NCI-H524 (cell line): ENCODE measurements at regions not wholly inside any gene's neighbourhood (a gene's known extent, or its start where the extent isn't known, plus 50 kb on each side); places are given as distances from the start of the nearest gene placed in this dataset.
"Not testable (repeated sequence)": the region's sequence is repeated elsewhere in the genome, so short reads cannot be mapped to it uniquely, and the experiment has no call there.

Experiments
- DNase-seq, 2 experiments: peaks; one replicate each; lab custom pipeline; 2025; lab: John Stamatoyannopoulos, UW

GRCh38 chr20:55160037-55160436 is 684.6 kb downstream of the DOK5 start:
- DNase-seq, result no peak

- DNase-seq, result no peak
These were observed 683.8 kb downstream of the DOK5 start for GRCh38 chr20:55159230-55159629.

DNA sequence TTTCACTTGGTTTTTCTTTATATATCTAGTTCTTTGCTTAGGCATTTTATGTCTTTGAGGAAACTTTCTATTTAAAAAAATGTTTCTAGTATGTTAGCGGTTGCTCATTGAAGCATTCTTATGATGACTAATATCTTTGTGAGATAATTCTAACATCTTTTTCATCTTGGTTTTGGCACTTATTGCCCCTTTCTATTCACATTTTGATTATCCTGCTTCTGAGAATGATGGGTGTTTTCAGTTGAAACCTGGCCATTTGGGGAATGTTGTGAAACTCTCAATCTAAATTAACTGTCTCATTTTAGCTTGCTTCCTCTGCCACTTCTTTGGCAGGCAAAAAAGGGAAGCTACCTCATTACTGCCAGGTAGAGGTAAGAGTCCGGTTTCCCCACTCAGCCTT is 683.1 kb downstream of the DOK5 start:
- no peak for DNase-seq

- no peak for DNase-seq
These were observed 680.0 kb downstream of the DOK5 start for GRCh38 chr20:55155360-55155759.

DNA sequence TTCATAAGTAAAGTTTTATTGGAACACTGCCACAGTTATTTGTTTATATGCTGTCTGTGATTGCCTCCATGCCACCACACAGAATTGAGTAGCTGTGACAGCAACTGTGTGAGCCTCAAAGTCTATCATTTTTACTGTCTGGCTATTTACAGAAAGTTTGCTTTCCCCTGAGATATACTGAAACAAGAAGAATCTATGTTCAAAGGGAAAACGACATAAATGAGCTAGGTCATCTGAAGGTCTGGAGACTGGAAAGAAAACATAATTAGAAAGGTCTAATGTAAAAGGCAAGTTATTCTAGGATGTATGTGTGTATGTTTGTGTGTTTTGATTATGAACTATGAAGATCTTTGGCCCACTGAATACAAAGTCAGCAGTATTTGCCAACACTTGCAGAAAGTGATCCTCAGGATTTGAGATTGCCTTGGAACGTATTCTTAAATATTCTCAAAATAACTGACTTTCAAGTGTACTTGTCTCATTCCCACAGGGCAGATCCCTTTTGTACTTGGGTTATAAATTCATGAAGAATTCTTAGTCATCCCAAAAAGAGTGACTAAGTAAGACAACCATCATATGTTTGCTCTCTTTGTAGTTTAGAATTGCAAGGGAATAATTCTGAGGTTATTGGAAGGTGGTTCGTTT is 677.7 kb downstream of the DOK5 start:
- DNase-seq, result no peak

DNA sequence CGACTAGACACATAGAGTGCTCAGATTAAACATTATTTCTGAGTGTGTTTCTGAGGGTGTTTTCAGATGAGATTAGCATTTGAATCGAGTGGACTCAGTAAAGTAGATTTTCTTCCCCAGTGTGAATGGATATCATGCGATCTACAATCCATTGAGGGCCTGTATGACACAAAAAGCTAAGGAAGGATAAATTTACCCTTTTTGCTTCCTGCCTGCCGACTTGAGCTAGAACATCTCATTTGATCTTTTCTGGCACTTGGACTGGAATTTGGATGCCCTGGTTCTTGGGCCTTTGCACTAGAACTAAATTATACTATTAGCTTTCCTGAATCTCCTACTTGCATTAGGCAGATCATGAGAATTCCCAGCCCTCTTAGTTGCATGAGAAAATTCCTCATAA is 675.8 kb downstream of the DOK5 start:
- no peak for DNase-seq

DNA sequence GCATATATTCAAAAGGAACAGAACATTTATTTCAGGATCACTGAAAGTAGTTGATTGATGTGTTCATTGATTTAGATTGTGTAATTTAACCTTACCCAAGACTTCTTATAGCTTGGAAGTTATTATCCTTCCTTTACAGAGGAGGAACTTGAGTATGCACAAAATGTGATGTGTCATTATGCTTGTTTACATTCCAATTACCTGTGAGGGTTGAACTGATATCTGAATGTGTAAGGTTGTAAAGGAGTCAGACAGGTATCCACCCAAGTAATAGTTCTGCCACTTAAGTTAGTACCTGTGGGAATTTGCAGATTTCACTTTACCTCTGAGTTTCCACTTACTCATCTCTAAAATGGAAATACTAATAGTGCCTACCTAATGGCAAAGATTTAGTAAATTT is 668.2 kb downstream of the DOK5 start:
- DNase-seq, result no peak

GRCh38 chr20:55142932-55143331 is 667.5 kb downstream of the DOK5 start:
- DNase-seq, result no peak

DNA sequence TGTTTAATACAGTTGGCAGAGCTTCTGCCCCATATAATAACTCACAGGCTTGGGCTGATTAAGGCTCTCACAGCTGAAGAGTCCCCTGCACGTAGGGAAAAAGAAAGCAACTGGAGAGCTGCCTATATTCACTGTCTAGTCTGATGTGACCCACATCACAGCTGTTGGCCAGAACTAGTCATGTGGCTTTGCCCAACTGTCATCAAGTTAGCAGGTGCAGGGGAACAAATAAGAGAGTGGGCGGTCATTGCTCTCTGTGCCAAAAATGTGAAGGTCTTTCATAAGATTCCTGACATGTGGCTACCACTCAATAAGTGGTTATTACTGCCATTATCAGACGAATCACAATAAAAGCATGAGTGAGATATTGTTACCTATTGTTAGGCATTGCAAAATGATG is 665.2 kb downstream of the DOK5 start:
- no peak for DNase-seq

DNA sequence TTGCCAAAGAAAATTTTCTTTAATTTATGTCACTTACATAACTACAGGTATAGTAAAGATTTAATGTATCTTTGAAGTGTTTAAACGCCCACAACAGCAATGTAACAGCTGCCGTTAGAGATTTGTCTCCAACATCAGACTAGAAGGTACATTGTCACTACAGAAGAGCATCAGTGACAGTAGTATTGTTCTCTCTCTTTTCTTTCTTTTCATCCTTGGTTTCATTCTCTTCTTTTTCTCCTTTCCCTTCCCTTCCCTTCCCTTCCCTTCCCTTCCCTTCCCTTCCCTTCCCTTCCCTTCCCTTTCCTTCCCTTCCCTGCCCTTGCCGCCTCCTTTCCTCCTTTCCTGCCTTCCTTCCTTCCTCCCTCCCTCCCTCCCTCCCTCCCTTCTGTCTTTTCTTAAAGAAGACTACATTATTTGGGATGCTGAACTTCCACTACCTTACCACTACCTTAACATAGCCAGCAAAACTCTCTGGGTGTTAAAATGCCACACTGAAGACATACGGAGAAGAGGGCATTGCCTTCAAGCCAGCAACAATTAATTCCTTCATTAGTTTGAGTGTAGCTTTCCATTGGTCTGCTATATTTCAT is 663.9 kb downstream of the DOK5 start:
- DNase-seq, result no peak

DNA sequence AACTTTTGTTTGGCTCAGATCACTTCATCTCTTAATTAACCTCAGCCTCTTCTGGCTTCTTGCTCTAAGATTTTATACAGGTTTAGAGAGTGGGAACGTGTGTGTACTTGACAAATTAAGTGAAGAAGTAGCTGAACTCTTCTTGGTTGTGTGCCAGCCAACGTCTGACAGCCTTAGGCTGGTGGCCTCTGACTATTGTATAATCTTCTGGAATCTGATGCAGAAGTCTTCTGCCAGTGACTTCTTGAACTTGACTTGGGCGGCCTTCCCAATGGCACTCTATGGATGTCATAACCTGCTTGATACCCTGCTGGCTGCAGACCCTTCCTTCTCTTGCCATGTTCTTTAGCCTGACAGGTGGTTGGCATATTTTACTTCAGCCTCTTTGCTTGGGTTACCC is 660.5 kb downstream of the DOK5 start:
- no peak for DNase-seq

DNA sequence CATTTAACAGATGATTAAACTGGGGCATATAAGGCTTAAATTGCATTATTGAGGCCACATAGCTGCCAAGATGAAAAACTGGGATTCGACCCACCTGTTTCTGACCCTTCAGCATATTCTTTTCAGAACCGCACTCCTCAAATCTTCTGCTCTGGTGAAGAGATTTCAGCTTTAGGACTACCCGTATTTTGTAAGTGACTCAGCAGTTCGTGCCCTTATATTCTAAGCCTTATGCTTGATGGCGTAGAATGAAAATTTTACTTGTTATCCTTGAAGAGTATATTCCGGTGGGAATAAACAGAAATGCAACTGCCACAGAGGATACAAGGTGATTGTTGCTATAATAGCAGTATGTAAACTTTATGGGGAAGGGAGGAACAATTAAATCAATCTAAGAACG is 657.1 kb downstream of the DOK5 start:
- no peak for DNase-seq

- not testable (repeated sequence) for DNase-seq
These were observed 642.2 kb downstream of the DOK5 start for GRCh38 chr20:55117577-55117976.

- DNase-seq, result no peak
These were observed 641.2 kb downstream of the DOK5 start for GRCh38 chr20:55116598-55116997.

DNA sequence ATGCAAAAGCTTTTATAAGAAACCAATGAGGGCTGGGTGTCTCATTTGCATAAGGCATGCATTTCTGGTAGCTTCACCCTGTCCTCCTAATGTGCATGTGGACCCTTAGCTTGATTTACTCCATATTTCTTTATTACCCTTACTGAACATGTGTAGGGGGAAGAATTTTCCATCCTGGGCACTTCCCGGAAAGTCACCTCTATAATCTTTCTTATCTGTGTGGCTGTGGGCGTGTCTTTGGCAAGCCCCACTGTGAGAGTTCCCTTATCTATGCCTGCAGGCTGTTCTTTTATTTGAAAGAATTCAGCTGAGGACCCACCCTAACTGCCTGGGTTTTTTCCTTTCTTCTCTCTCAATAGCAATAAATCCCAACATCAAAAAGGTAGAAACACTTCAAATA is 627.8 kb downstream of the DOK5 start:
- no peak for DNase-seq

GRCh38 chr20:55099251-55099650 is 623.9 kb downstream of the DOK5 start:
- no peak for DNase-seq

DNA sequence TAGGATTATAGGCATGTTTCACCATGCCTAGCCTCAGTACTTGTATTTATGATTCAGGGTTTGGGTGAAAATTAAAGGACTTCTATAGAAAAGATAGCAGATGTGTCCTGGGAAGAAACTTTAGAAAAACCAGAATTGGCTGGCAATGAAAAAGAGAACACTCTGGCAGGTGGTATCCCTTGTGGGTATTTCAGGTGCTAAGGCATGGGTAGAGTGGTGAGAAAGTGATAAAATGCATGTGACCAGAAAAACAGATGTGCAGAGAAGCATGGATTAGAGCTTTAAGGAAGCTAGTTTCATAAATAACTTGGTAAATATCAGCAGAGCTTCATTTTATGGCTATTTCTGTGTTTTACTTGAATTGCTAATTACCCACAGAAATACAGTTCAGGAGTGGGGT is 622.2 kb downstream of the DOK5 start:
- DNase-seq, result no peak

GRCh38 chr20:55095745-55096400 is 620.5 kb downstream of the DOK5 start:
- no peak for DNase-seq

DNA sequence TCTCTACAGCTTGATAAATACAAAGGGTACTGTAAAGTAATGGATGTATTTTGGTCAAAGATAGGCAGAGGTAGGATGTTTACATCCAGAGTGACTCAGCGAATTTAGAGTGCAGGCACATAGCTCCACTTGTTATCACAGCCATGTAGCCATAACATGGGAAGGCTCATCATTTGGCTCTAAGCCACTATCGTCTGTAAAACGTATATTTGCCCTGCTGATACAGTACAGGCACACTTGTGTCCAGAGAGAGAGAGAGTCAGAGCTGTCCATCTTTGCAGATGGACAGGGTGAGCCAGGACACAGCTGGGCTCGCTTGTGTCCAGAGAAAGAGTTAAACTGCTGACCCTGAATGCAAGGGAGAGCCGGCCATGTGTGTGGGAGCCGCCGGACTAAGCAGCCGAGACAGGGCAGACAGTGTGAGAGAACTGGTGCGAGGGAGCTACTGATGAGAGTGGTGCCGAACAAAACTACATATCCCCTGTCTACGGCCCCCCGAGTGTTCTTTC is 619.0 kb downstream of the DOK5 start:
- DNase-seq, result no peak

- DNase-seq, result no peak
These were observed 614.9 kb downstream of the DOK5 start for GRCh38 chr20:55090286-55090685.

- no peak for DNase-seq
These were observed 611.0 kb downstream of the DOK5 start for GRCh38 chr20:55086421-55086820.

- no peak for DNase-seq
These were observed 604.5 kb downstream of the DOK5 start for GRCh38 chr20:55079917-55080316.

GRCh38 chr20:55074266-55074840 is 599.0 kb downstream of the DOK5 start:
- not testable (repeated sequence) for DNase-seq
